Smooth muscle cell (in vitro differentiated cells): ENCODE measurements at regions not wholly inside any gene's neighbourhood (a gene's known extent, or its start where the extent isn't known, plus 50 kb on each side); places are given as distances from the start of the nearest gene placed in this dataset.

Experiments used
- DNase-seq: peaks from one replicate; lab custom pipeline; 2025; ENCODE audit not compliant: unreplicated experiment; lab: John Stamatoyannopoulos, UW
- H2AFZ ChIP-seq: fragments of 200-600 bp; sonication (generic); 2 replicates; pipeline ENCODE4 v1.6.0; 2016; ENCODE audit warnings: antibody characterized with exemption, low read depth, mild to moderate bottlenecking
- H3F3A ChIP-seq: fragments of 200-600 bp; sonication (generic); 2 replicates; pipeline ENCODE4 v1.6.0; 2017; ENCODE audit warnings: antibody characterized with exemption, low read depth
- H3K27ac ChIP-seq: fragments of 200-600 bp; sonication (generic); 2 replicates; pipeline ENCODE4 v1.5.1; 2016; ENCODE audit warnings: low read depth, mild to moderate bottlenecking
- H3K27me3 ChIP-seq: fragments of 200-600 bp; sonication (generic); 2 replicates; pipeline ENCODE4 v1.6.1; 2016; ENCODE audit warnings: low read depth, mild to moderate bottlenecking
- H3K36me3 ChIP-seq: fragments of 200-600 bp; sonication (generic); 2 replicates; pipeline ENCODE4 v1.5.1; 2016; ENCODE audit warnings: low read depth
- H3K4me1 ChIP-seq: fragments of 200-600 bp; sonication (generic); 2 replicates; pipeline ENCODE4 v1.5.1; 2016; ENCODE audit warnings: low read depth
- H3K4me2 ChIP-seq: fragments of 200-600 bp; sonication (generic); 2 replicates; pipeline ENCODE4 v1.6.0; 2016; ENCODE audit warnings: mild to moderate bottlenecking
- H3K4me3 ChIP-seq: fragments of 200-600 bp; sonication (generic); 2 replicates; pipeline ENCODE4 v1.5.1; 2016; ENCODE audit warnings: mild to moderate bottlenecking
- H3K79me2 ChIP-seq: fragments of 200-600 bp; sonication (generic); 2 replicates; pipeline ENCODE4 v1.6.0; 2016; ENCODE audit warnings: low read depth, mild to moderate bottlenecking
- H3K9ac ChIP-seq: fragments of 200-600 bp; sonication (generic); 2 replicates; pipeline ENCODE4 v1.6.0; 2016; ENCODE audit warnings: low read depth
- H3K9me3 ChIP-seq: fragments of 200-600 bp; sonication (generic); replicated peaks from 2 replicates; pipeline ENCODE4 v1.5.1; 2016; ENCODE audit warnings: low read depth
- H4K20me1 ChIP-seq: fragments of 200-600 bp; sonication (generic); 2 replicates; pipeline ENCODE4 v1.6.0; 2016; ENCODE audit warnings: low read depth
- WGBS: methylation state at CpG from one replicate; pipeline ENCODE4 v1.1.7; 2016; ENCODE audit warnings: low lambda C conversion rate; 5-methylcytosine and 5-hydroxymethylcytosine counted together
- TF ChIP-seq, protein P1 (sequence below): fragments of 200-600 bp; sonication (generic); IDR thresholded peaks from 2 replicates; pipeline ENCODE4 v1.5.1; 2017; ENCODE audit warnings: borderline replicate concordance, mild to moderate bottlenecking, antibody characterized with exemption; ENCODE audit not compliant: insufficient read depth, poor library complexity, severe bottlenecking

DNA sequence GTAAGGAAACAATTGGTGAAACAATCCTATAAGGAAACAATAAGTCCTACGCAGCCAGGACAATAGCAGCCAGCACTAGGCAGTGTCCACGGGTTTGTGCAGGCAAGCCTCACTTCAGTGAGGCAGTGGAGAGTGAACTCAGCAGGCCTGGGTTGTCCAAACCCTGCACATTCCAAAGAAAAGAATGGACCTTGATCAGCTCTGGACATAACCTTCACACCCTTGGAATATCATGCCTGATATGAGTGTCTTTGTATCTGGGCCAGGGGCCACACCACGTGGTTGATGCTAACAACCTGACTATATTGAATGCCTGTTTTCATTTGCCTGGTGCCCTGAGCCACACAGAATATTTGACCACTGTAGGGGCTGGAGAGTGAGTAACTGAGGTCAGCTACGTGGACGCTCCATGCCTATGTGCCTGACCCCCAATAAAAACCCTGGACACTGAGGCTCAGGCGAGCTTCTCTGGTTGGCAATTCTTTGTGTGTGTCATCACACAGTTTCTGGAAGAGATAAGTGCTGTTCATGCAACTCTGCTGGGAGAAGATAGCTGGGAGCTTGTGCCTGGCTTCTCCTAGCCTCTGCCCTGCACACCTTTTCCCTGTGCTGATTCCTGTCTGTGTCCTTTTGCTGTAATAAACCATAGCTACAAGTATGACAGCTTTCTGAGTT is 81.4 kb upstream of the NCOR2 start:
- Histone ChIP-seq H3K79me2 (no peaks in the 10 kb centered on the region), H3K36me3 (no peaks in the 10 kb centered on the region), H3F3A (no peaks in the 10 kb centered on the region), H3K9me3 (no peaks in the 10 kb centered on the region), H3K4me1 (no peaks in the 10 kb centered on the region), H3K4me3 (no peak overlapping the region), H4K20me1 (no peaks in the 10 kb centered on the region), H3K4me2 (no peak overlapping the region), H3K27ac (no peak overlapping the region), H2AFZ (no peak overlapping the region), H3K9ac (no peak overlapping the region), H3K27me3 (no peaks in the 10 kb centered on the region)
- 76% methylated on average over 6 of the region's 6 CpGs for WGBS
- no peak for DNase-seq
- TF ChIP-seq, protein P1, sequence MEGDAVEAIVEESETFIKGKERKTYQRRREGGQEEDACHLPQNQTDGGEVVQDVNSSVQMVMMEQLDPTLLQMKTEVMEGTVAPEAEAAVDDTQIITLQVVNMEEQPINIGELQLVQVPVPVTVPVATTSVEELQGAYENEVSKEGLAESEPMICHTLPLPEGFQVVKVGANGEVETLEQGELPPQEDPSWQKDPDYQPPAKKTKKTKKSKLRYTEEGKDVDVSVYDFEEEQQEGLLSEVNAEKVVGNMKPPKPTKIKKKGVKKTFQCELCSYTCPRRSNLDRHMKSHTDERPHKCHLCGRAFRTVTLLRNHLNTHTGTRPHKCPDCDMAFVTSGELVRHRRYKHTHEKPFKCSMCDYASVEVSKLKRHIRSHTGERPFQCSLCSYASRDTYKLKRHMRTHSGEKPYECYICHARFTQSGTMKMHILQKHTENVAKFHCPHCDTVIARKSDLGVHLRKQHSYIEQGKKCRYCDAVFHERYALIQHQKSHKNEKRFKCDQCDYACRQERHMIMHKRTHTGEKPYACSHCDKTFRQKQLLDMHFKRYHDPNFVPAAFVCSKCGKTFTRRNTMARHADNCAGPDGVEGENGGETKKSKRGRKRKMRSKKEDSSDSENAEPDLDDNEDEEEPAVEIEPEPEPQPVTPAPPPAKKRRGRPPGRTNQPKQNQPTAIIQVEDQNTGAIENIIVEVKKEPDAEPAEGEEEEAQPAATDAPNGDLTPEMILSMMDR = no peak

DNA sequence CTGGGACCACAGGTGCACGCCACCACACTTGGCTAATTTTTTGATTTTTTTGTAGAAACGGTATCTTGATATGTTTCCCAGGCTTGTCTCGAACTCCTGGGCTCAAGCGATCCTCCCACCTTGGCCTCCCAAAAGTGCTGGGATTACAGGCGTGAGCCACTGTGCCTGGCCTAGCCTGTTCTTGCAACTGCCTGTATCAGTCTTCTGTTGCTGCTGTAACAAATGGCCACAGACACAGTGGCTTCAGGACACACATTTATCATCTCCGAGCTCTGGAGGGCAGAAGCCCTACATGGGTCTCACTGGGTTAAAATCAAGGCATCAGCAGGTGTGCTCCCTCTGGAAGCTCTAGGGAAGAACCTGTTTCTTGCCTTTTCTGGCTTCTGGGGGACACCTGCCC is 79.9 kb upstream of the NCOR2 start:
- no peaks in the 10 kb centered on the region for H3K9me3 ChIP-seq
- no peaks in the 10 kb centered on the region for H3K4me1 ChIP-seq
- H4K20me1 ChIP-seq = no peaks in the 10 kb centered on the region
- WGBS = 81% methylated on average over 6 of the region's 6 CpGs
- no peak overlapping the region for H3K9ac ChIP-seq
- H2AFZ ChIP-seq = no peak overlapping the region
- H3K79me2 ChIP-seq = no peaks in the 10 kb centered on the region
- H3K4me2 ChIP-seq = no peak overlapping the region
- no peak overlapping the region for H3K4me3 ChIP-seq
- no peaks in the 10 kb centered on the region for H3K27me3 ChIP-seq
- TF ChIP-seq, protein P1 = no peak
- no peaks in the 10 kb centered on the region for H3F3A ChIP-seq
- no peaks in the 10 kb centered on the region for H3K36me3 ChIP-seq
- DNase-seq = no peak
- H3K27ac ChIP-seq = no peak overlapping the region

DNA sequence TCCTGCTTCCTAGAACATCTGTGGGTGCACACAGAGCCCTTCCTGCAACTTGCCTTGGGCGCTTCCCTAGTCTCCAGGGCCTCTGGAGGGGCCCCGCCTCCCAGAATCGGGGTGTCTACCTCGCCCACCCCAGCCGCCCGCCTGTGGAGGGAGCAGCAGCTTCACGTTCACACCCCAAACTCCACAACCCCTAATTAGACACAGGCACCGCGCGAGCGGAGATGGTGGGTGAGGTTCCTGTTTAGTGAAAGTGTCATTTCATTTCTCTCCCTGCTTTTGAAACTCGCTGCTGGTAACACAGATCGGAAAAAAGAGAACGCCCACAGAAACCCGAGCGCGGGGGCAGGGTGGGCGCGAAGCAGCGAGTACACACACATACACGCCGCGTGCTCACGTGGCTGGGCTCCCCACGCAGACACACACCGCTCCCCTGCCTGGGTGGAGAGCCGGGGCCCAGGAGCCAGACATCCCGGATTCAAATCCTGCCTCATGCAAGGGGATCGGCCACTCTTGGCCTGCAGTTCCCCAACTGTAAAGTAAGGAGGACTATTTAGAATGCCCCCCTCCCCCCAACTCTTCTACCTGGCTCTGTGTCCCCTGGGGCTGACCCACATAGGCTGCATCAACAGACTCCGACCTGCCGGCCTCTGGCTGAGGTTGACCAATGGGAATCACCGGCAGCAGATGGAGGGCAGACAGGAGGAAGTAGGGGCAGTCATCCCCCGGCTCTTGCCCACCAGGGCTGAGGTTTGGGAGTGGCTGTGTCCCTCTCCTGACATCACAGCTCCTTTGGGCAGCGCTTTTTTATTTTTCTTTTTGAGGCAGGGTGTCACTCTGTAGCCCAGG is 79.2 kb upstream of the NCOR2 start:
- H3K9me3 ChIP-seq = no peaks in the 10 kb centered on the region
- no peaks in the 10 kb centered on the region for H3K27me3 ChIP-seq
- H3K4me3 ChIP-seq = no peak overlapping the region
- no peak overlapping the region for H3K4me2 ChIP-seq
- H3F3A ChIP-seq = no peaks in the 10 kb centered on the region
- no peaks in the 10 kb centered on the region for H3K4me1 ChIP-seq
- H2AFZ ChIP-seq = no peak overlapping the region
- no peak overlapping the region for H3K9ac ChIP-seq
- H4K20me1 ChIP-seq = no peaks in the 10 kb centered on the region
- TF ChIP-seq, protein P1 = no peak
- no peak for DNase-seq
- H3K27ac ChIP-seq = no peak overlapping the region
- H3K36me3 ChIP-seq = no peaks in the 10 kb centered on the region
- WGBS = 83% methylated on average over 29 of the region's 34 CpGs
- no peaks in the 10 kb centered on the region for H3K79me2 ChIP-seq
